ENCODE measurements at regions not wholly inside any gene's neighbourhood (a gene's known extent, or its start where the extent isn't known, plus 50 kb on each side); places are given as distances from the start of the nearest gene placed in this dataset.

DNA sequence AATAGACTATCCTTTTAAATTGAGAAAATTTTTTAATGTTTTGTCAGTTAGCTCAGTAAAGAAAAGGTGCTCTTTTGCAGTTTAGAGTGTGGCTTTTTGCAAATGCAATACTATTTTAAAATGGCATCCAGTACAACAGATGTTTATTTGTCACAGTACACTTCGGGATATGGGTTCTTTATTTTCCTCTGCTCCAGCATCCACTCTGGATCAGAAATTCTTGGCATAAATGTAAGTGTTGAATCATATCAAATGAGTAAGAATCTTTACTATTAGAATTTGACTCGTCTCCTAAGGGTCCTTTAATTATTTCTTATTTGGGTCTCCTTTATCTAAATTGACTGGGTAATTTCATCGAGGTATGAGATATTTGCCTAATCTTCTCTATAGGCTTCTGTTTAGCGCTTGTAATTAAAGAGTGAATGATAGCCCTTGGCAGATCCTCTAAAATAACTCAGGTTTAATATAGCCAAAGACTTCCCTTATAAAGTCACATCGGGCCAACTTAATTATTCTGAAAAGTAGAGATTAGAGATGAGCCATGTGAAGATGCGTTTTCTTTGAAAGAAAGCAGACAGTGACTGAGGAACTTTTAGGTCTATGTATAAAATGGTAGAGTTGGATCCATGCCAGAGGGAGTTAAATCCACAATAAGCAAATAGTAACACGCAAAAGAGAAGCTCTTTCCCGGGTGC lies 132.7 kb downstream of the CASP12 start:
- no peak overlapping the region for H3K4me2 ChIP-seq (ENCODE audit: extremely low read depth, insufficient read depth, low read length)
- H3K79me2 ChIP-seq (ENCODE audit: control insufficient read depth, insufficient read depth, low read length) = no peaks in the 10 kb centered on the region
- DNase-seq (ENCODE audit: low read depth in 2 of 2) = peak in 1 of 2 donors; percentile 20
- H4K20me1 ChIP-seq (ENCODE audit: control insufficient read depth, extremely low read depth, insufficient read depth, low read length) = no peaks in the 10 kb centered on the region
- TF ChIP-seq CTCF (conservative IDR thresholded peaks at IDR 0.05 in 1 of 2, IDR thresholded peaks at IDR 0.05 in 1 of 2; ENCODE audit: low read depth in 1 of 2, low read length in 2 of 2) (no peak), EZH2 (IDR thresholded peaks at IDR 0.05; ENCODE audit: low read length, missing control alignments) (no peak)
- no peaks in the 10 kb centered on the region for H3K9me3 ChIP-seq (ENCODE audit: control insufficient read depth, insufficient read depth, low read depth, low read length)
- H3K4me3 ChIP-seq (replicated peaks in 1 of 4; ENCODE audit: control extremely low read depth in 1 of 4, insufficient read depth in 1 of 4, low read depth in 3 of 4, low read length in 4 of 4) = no peak overlapping the region
- no peaks in the 10 kb centered on the region for H3K27me3 ChIP-seq (ENCODE audit: control insufficient read depth, insufficient read depth, low read length)
- no peak overlapping the region for H3K27ac ChIP-seq (ENCODE audit: insufficient read depth, low read length)
- H2AFZ ChIP-seq (ENCODE audit: low read length) = no peak overlapping the region
- H3K4me1 ChIP-seq (ENCODE audit: control insufficient read depth, extremely low read depth, insufficient read depth, low read length) = no peaks in the 10 kb centered on the region
- H3K9ac ChIP-seq (ENCODE audit: insufficient read depth, low read length) = no peak overlapping the region
- no peaks in the 10 kb centered on the region for H3K36me3 ChIP-seq (ENCODE audit: control insufficient read depth, insufficient read depth, low read length)

DNA sequence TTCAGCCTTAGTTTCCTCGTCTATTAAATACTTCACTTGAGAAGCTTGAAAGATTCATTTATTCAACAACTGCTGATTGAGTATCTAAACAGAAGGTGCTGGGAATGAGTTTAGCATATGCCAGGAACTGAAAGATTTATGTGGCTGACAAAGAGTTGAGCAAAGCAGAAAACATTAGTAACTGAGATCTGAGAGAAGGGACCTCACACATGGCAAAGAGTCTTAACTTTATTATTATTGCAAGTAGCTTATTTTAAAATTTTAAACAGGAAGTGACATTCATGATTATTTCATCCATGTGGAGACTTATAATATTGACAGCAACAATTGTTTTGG lies 133.6 kb downstream of the CASP12 start:
- Histone ChIP-seq H3K79me2 (ENCODE audit: control insufficient read depth, insufficient read depth, low read length) (no peaks in the 10 kb centered on the region), H3K27me3 (ENCODE audit: control insufficient read depth, insufficient read depth, low read length) (no peaks in the 10 kb centered on the region), H3K4me3 (replicated peaks in 1 of 4; ENCODE audit: control extremely low read depth in 1 of 4, insufficient read depth in 1 of 4, low read depth in 3 of 4, low read length in 4 of 4) (no peak overlapping the region), H3K9me3 (ENCODE audit: control insufficient read depth, insufficient read depth, low read depth, low read length) (no peaks in the 10 kb centered on the region), H3K36me3 (ENCODE audit: control insufficient read depth, insufficient read depth, low read length) (no peaks in the 10 kb centered on the region), H2AFZ (ENCODE audit: low read length) (no peak overlapping the region), H3K4me1 (ENCODE audit: control insufficient read depth, extremely low read depth, insufficient read depth, low read length) (no peaks in the 10 kb centered on the region), H3K27ac (ENCODE audit: insufficient read depth, low read length) (no peak overlapping the region), H3K9ac (ENCODE audit: insufficient read depth, low read length) (no peak overlapping the region), H3K4me2 (ENCODE audit: extremely low read depth, insufficient read depth, low read length) (no peak overlapping the region), H4K20me1 (ENCODE audit: control insufficient read depth, extremely low read depth, insufficient read depth, low read length) (no peaks in the 10 kb centered on the region)
- DNase-seq (ENCODE audit: low read depth in 2 of 2) = peak; percentile 15 to 29
- no peak for TF ChIP-seq EZH2 (IDR thresholded peaks at IDR 0.05; ENCODE audit: low read length, missing control alignments)
- no peak for TF ChIP-seq CTCF (conservative IDR thresholded peaks at IDR 0.05 in 1 of 2, IDR thresholded peaks at IDR 0.05 in 1 of 2; ENCODE audit: low read depth in 1 of 2, low read length in 2 of 2)

DNA sequence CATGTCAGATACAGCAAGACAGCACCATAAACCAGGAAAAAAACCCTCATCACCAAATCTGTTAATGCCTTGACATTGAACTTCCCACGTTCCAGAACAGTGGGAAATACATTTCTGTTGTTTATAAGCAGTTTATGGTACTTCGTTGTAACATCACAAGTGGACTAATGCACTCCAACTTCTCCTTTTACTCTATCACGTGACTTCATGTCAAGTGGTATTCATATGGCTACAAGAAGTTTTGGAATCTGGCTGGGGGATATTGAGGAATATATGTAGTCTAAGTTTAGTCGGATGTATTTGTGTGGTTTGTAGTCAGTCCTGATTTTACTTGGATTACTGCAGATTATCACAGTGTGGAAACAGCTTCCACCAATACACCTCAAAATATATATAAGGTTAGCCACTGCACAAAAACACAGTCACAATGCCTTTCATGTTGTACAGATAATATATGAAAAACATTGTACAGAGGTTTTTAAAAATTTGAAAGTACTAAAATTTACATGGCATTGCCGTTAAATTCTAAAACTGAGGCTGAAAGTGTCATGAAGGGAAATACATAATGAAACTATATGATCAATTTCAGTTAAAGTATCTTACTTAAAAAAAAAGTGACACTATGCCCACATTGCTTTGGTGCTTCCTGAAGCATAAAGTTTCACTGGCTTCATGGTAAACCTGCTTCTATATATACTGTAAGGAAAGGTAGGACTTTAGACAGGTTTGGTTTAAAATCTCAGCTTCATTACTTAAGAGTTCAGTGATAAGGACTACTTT lies 134.1 kb downstream of the CASP12 start:
- no peak for DNase-seq (ENCODE audit: low read depth in 2 of 2)
- Histone ChIP-seq H3K9ac (ENCODE audit: insufficient read depth, low read length) (no peak overlapping the region), H3K36me3 (ENCODE audit: control insufficient read depth, insufficient read depth, low read length) (no peaks in the 10 kb centered on the region), H3K4me1 (ENCODE audit: control insufficient read depth, extremely low read depth, insufficient read depth, low read length) (no peaks in the 10 kb centered on the region), H3K4me3 (replicated peaks in 1 of 4; ENCODE audit: control extremely low read depth in 1 of 4, insufficient read depth in 1 of 4, low read depth in 3 of 4, low read length in 4 of 4) (no peak overlapping the region), H3K27ac (ENCODE audit: insufficient read depth, low read length) (no peak overlapping the region), H2AFZ (ENCODE audit: low read length) (no peak overlapping the region), H3K9me3 (ENCODE audit: control insufficient read depth, insufficient read depth, low read depth, low read length) (no peaks in the 10 kb centered on the region), H4K20me1 (ENCODE audit: control insufficient read depth, extremely low read depth, insufficient read depth, low read length) (no peaks in the 10 kb centered on the region), H3K4me2 (ENCODE audit: extremely low read depth, insufficient read depth, low read length) (no peak overlapping the region), H3K79me2 (ENCODE audit: control insufficient read depth, insufficient read depth, low read length) (no peaks in the 10 kb centered on the region), H3K27me3 (ENCODE audit: control insufficient read depth, insufficient read depth, low read length) (no peaks in the 10 kb centered on the region)
- TF ChIP-seq CTCF (conservative IDR thresholded peaks at IDR 0.05 in 1 of 2, IDR thresholded peaks at IDR 0.05 in 1 of 2; ENCODE audit: low read depth in 1 of 2, low read length in 2 of 2) (no peak), EZH2 (IDR thresholded peaks at IDR 0.05; ENCODE audit: low read length, missing control alignments) (no peak)
